Activated CD8-positive, alpha-beta T cell treated with anti-CD3 and anti-CD28 coated beads, Interleukin-2, amount 10 ng/mL, durations not matched to agents 7 days and 5 days (primary cell): ENCODE measurements at regions not wholly inside any gene's neighbourhood (a gene's known extent, or its start where the extent isn't known, plus 50 kb on each side); places are given as distances from the start of the nearest gene placed in this dataset.

ENCODE experiments used
- ATAC-seq: fragments of 150-1000 bp; cut with Tn5 transposase; one replicate; pipeline ENCODE4 v1.10.0; 2021; ENCODE audit warnings: moderate library complexity
- CTCF ChIA-PET: fragments of 350-600 bp; sonication (Branson Sonifier 250); formaldehyde crosslinking; loops from one replicate; lab custom pipeline; 2021; ENCODE audit warnings: antibody characterized with exemption; lab: Charles Lee
- POLR2A ChIA-PET: fragments of 350-600 bp; sonication (Branson Sonifier 250); formaldehyde crosslinking; loops from one replicate; lab custom pipeline; 2021; ENCODE audit warnings: antibody characterized with exemption; lab: Charles Lee
- DNase-seq: peaks from one replicate; pipeline ENCODE4 v3.0.0-alpha.2; 2020
- H3K27ac Mint-ChIP-seq: one replicate; pipeline ENCODE4 v1.8.0; 2021; ENCODE audit warnings: mild to moderate bottlenecking, mixed read lengths
- H3K27me3 Mint-ChIP-seq: one replicate; pipeline ENCODE4 v1.8.0; 2021; ENCODE audit warnings: low read depth, mixed read lengths
- H3K36me3 Mint-ChIP-seq: one replicate; pipeline ENCODE4 v1.8.0; 2021; ENCODE audit warnings: low read depth, mixed read lengths
- H3K4me1 Mint-ChIP-seq: one replicate; pipeline ENCODE4 v1.8.0; 2021; ENCODE audit warnings: low read depth, mixed read lengths
- H3K4me3 Mint-ChIP-seq: one replicate; pipeline ENCODE4 v1.8.0; 2021; ENCODE audit warnings: mild to moderate bottlenecking, mixed read lengths
- H3K9me3 Mint-ChIP-seq: one replicate; pipeline ENCODE4 v1.8.0; 2022; ENCODE audit warnings: mixed read lengths; ENCODE audit not compliant: insufficient read depth

DNA sequence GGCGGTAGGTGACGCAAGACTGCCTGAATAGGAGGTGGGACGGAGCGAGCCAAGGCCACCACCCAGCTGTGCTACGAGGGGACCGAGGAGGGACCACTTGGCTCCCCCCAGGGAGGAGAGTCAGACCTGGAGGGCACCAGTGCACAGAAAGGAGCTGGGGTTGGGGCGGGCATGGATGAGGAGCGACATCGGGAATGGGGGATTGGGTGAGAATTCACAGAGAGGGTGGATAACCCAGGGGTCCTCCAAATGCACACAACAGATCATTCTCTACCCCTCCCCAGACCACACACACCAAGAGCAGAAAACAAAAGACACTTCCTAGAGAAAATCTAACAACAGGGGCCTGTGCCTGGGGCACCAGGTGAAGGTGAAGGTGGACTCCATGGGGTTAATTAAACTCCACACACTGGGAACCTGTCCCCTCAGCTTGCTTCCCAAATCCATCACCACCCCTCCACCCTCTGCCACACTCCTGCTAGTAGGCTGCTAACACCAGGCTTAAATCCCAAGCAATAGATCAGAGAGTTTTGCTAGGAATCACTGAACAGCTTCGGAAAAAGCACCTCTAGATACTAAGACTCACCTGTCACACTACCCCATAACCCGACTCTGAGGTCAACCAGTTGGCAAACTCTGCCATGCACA is 274.6 kb downstream of the EIPR1 start:
- no peak overlapping the region for H3K4me3 Mint-ChIP-seq
- ATAC-seq (no peak), DNase-seq (no peak)
- POLR2A ChIA-PET, result no interaction called here
- H3K36me3 Mint-ChIP-seq, result no peaks in the 10 kb centered on the region
- H3K4me1 Mint-ChIP-seq, result peaks cover 4% of the 10 kb centered on the region
- CTCF ChIA-PET, result no interaction called here
- peaks cover 8% of the 10 kb centered on the region for H3K27me3 Mint-ChIP-seq
- H3K27ac Mint-ChIP-seq, result no peak overlapping the region
- no peaks in the 10 kb centered on the region for H3K9me3 Mint-ChIP-seq

DNA sequence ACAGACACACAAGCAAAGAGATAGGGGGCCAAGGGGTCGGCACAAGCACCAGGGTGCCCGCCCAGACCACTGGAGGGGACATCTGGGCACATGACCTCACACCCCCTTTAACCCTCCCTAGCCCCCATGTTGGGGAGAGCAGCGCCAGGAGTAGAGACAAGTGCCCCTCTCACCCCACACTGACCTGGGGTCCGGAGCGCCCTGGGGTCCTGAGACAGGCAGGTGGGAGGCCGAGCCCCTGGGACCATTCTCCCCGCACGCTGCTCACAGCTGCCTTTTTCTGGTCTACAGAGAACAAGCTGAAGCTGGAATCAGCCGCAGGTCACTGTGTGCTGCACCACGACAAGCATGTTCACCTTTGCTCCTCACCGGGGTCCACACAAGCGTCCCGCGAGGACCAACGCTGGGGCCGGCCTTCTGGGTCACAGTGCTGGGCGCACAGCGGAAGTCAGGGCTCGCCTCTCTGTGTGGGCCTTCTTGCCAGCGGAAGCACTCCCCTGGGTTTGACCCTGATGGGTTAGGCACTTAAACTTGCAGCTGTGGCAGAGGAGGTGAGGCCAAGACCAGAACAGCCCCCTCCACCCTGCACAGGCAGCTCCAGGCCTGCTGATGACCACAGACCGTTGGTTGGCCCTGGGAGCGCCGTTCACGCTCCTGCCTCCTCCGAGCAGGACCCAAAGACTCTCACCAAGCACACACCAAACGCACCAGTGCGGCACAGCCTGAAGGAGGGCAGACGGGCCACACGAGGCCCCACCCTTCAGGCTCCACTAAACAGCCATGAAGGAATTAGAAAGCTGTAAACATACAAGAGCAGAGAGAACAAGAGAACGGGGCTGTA is 275.3 kb downstream of the EIPR1 start:
- Mint-ChIP-seq H3K27me3 (peaks cover 8% of the 10 kb centered on the region), H3K27ac (no peak overlapping the region), H3K4me1 (peaks cover 4% of the 10 kb centered on the region), H3K36me3 (no peaks in the 10 kb centered on the region), H3K4me3 (no peak overlapping the region), H3K9me3 (no peaks in the 10 kb centered on the region)
- DNase-seq (no peak), ATAC-seq (no peak)
- ChIA-PET POLR2A (no interaction called here), CTCF (no interaction called here)

DNA sequence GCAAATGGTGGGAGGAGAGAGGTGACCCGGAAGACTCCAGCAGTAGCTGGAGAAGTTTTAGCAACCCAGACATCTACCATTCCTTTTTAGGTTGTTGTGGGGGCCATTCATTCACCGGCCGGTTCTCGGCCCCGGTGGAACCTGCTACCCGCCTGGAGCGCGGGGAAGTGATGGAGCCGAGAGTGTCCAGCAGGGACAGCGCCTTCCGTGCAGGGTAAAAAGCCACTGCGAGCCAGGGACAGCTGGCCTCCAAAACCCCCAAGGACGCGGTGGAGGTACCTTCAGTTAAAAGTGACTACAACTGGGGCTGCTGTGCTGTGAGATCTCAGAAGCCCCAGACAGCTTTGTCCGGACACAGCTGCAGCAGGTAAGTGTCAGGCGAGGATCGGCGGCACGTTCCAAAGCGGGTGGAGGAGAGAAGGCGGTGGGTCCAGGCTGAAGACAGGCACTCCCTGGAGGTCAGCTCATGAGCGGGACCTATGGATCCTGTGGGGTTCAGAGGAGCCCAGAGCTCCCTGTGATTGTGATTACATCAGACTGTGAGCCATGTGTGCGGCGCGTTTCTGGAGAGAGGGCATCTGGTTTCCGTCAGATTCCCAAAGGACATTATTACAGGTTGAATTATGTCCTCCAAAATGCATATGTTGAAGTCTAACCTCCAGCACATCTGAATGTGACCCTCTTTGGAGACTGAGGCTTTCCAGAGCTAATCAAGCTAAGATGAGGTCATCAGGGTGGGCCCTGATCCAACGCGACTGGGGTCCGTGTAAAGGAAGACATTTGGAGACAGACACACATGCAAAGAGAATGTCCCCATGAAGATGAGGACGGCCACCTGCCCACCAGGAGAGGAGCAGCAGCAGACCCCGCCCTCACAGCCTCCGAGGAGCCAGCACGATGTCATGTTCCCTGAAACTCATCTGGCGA is 276.3 kb downstream of the EIPR1 start:
- POLR2A ChIA-PET, result no interaction called here
- CTCF ChIA-PET, result no interaction called here
- H3K27ac Mint-ChIP-seq, result no peak overlapping the region

DNA sequence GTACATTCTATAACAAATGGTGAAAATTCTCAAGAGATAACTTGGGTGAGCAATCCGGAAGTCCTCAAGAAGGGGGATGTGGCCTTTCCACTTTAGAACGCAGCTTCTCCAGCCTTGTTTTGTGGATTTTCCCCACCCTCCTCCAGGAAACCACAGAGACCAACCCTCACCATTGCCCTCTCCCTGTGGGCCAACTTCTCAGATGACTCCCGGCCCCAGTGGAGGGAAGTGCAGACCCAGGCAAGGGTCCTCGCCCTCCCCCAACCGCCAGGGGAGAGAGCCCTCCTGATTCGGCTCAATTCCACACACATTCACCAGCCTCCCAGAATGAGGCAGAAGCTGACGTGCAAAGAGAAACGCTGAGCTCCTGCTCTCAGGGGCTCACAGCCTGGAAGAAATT is 277.2 kb downstream of the EIPR1 start:
- DNase-seq, result no peak
- H3K36me3 Mint-ChIP-seq, result no peaks in the 10 kb centered on the region
- no peaks in the 10 kb centered on the region for H3K9me3 Mint-ChIP-seq
- CTCF ChIA-PET, result no interaction called here
- no peak overlapping the region for H3K4me3 Mint-ChIP-seq
- POLR2A ChIA-PET, result no interaction called here
- no peak overlapping the region for H3K27ac Mint-ChIP-seq
- peaks cover 8% of the 10 kb centered on the region for H3K27me3 Mint-ChIP-seq
- H3K4me1 Mint-ChIP-seq, result peaks cover 4% of the 10 kb centered on the region
- ATAC-seq, result no peak

More for the DNA sequence above, 276.3 kb downstream of the EIPR1 start:
- ATAC-seq, result no peak
- Mint-ChIP-seq H3K36me3 (no peaks in the 10 kb centered on the region), H3K27me3 (peaks cover 8% of the 10 kb centered on the region), H3K4me3 (no peak overlapping the region), H3K9me3 (no peaks in the 10 kb centered on the region), H3K4me1 (peaks cover 4% of the 10 kb centered on the region)
- no peak for DNase-seq

DNA sequence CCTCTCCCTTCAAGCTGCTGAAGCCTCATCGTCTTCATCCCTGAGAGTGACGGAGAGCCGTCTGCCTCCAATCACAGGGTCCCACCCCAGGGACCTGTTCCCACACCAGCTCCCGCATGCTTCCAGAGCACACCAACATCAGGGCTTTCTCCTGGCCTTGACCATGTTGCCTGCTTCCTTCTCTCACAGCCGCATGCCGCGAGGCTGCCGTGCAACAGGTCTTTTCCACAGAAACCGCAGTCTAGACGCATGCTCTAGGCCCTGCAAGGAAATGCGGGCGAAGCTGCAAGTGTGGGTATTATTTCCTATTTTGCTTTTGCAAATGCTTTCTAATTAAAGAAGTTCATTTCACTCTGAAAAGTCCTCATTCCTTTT is 277.8 kb downstream of the EIPR1 start:
- Mint-ChIP-seq H3K27ac (no peak overlapping the region), H3K4me3 (no peak overlapping the region), H3K36me3 (no peaks in the 10 kb centered on the region), H3K27me3 (peaks cover 8% of the 10 kb centered on the region), H3K4me1 (peaks cover 4% of the 10 kb centered on the region), H3K9me3 (no peaks in the 10 kb centered on the region)
- DNase-seq (no peak), ATAC-seq (no peak)
- CTCF ChIA-PET, result no interaction called here
- POLR2A ChIA-PET, result no interaction called here

DNA sequence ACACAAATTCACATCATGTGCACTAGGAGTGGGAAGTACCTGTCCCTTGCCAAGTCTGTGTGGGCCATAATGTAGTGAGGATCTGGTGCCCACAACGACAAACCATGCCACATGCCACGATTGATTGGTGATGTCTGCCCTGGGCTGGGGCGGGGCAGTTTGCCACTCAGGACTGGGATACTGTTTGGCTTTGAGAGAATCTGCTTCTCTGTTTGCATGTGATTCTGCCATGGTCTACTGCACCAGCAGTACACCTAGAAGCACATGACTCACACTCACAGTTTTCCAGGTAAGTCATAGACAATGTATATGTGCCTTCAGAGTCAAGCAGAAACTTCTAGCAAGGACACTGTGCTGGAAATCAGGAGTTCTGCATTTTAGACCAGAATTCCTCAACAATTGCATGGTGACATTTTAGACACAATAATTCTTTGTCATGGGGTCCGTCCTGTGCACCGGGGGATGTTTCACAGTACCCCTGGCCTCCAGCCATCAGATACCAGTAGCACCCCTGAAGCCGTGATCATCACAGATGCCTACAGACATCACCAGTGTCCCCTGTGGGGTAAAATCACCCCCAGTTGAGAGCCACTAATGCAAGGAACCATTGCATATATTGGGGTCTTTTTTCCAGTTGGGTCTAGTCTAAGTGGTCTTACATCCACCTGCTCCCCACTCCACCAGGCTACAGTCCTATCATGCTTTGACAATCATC is 278.3 kb downstream of the EIPR1 start:
- CTCF ChIA-PET, result no interaction called here
- Mint-ChIP-seq H3K4me3 (no peak overlapping the region), H3K4me1 (peaks cover 4% of the 10 kb centered on the region), H3K27ac (no peak overlapping the region), H3K9me3 (no peaks in the 10 kb centered on the region), H3K36me3 (no peaks in the 10 kb centered on the region), H3K27me3 (peaks cover 9% of the 10 kb centered on the region)
- no peak for ATAC-seq
- DNase-seq, result no peak
- POLR2A ChIA-PET, result no interaction called here

DNA sequence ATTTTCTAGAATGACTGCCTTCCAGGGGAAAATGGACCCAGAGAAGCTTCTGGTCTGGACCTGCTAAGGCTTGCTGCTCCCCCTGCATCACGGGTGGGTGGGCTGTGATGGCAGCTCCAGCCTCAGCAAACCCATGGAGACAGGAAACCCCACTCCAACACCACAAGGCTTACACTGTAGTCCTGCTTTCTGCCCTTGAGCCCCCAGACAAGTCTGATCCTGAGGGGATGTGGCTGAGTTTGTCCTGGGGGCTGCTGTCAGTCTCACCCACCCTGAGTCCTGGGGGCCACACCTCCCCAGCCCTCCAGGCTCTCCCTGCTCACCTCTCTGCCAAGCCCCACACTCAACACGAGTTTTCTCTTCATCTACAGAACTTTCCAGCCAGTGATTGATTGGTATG is 279.4 kb downstream of the EIPR1 start:
- no peaks in the 10 kb centered on the region for H3K36me3 Mint-ChIP-seq
- H3K27ac Mint-ChIP-seq, result no peak overlapping the region
- DNase-seq (no peak), ATAC-seq (no peak)
- no peak overlapping the region for H3K4me3 Mint-ChIP-seq
- ChIA-PET CTCF (no interaction called here), POLR2A (no interaction called here)
- H3K4me1 Mint-ChIP-seq, result peaks cover 4% of the 10 kb centered on the region
- H3K9me3 Mint-ChIP-seq, result no peaks in the 10 kb centered on the region
- H3K27me3 Mint-ChIP-seq, result peaks cover 6% of the 10 kb centered on the region

GRCh38 chr2:3097804-3098203 is 279.8 kb downstream of the EIPR1 start:
- H3K4me3 Mint-ChIP-seq, result no peak overlapping the region
- H3K27ac Mint-ChIP-seq, result no peak overlapping the region
- no peaks in the 10 kb centered on the region for H3K36me3 Mint-ChIP-seq
- ATAC-seq (no peak), DNase-seq (no peak)
- peaks cover 4% of the 10 kb centered on the region for H3K4me1 Mint-ChIP-seq
- POLR2A ChIA-PET, result no interaction called here
- CTCF ChIA-PET, result no interaction called here
- H3K9me3 Mint-ChIP-seq, result no peaks in the 10 kb centered on the region
- H3K27me3 Mint-ChIP-seq, result peaks cover 5% of the 10 kb centered on the region

DNA sequence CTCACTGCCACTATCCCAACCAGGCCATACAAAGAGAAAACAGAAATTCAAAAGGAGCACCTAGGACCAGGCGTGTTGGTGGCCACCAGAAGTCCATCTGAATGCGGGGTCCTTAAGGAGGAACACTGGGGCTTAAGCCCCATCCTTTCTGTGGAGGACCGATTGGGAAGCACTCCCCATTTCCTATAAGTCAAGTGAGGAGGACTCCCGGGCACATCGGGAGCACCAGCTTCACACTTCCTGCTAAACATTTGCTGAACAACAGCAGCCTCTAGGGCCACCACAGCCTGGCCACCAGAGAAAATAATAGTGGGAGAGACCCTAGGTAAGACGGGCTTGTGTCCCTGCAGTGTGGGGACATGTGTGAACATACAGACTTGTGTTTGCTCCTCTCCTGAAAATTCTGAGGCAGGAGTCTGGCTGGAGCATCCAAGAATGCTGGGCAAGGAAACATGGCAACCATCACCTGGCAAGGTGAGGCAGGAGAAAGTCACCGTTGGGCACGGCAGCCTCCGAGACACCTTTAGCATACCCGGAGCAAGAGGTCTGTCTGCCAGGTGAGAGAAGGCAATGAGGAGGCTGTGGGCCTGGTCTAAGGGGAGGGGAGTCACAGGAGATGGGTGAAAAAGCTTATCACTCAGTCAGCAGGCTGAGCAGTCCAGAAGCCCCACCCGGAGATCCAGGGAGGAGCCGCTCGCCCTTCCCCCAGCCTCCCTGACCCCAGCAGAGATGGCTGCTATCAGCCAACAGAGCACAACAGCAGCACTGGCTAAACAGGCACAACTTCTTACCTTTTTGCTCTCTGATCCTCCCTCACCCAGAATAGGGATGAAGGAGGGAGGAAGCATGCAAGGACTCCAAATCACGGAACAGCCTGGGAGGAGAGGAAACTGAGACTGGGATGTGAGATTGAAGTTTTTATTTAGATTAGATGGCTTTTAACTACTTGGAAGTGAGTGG is 282.3 kb downstream of the EIPR1 start:
- no peaks in the 10 kb centered on the region for H3K36me3 Mint-ChIP-seq
- H3K4me3 Mint-ChIP-seq, result no peak overlapping the region
- POLR2A ChIA-PET, result no interaction called here
- H3K4me1 Mint-ChIP-seq, result peaks cover 4% of the 10 kb centered on the region
- ATAC-seq (no peak), DNase-seq (no peak)
- no peaks in the 10 kb centered on the region for H3K9me3 Mint-ChIP-seq
- CTCF ChIA-PET, result no interaction called here
- H3K27ac Mint-ChIP-seq, result no peak overlapping the region
- H3K27me3 Mint-ChIP-seq, result peaks cover 14% of the 10 kb centered on the region

DNA sequence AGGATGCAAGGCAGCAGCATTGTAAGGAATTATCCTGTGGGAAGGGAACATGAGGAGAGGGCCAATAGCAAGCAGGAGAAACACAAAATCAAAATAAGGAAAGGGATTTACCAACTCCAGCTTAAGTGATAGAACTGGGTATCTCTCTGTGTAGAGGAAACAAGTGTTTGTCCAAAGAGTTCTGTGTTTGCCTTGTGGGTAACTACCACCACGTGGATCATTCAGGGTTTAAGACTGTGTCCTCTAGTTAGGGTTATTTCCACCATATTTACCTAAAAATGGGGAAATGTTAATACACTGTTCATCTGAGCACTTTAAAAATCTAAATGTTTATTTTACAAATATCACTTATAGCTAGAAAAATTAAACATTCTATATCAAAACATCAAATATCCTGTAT is 283.3 kb downstream of the EIPR1 start:
- ChIA-PET POLR2A (no interaction called here), CTCF (no interaction called here)
- H3K27ac Mint-ChIP-seq, result no peak overlapping the region
- no peaks in the 10 kb centered on the region for H3K9me3 Mint-ChIP-seq
- no peak for DNase-seq
- peaks cover 16% of the 10 kb centered on the region for H3K27me3 Mint-ChIP-seq
- H3K36me3 Mint-ChIP-seq, result no peaks in the 10 kb centered on the region
- no peak for ATAC-seq
- no peak overlapping the region for H3K4me3 Mint-ChIP-seq
- H3K4me1 Mint-ChIP-seq, result peaks cover 2% of the 10 kb centered on the region

- ChIA-PET POLR2A (no interaction called here), CTCF (no interaction called here)
- Mint-ChIP-seq H3K27me3 (peaks cover 16% of the 10 kb centered on the region), H3K4me1 (peaks cover 2% of the 10 kb centered on the region), H3K27ac (no peak overlapping the region), H3K36me3 (no peaks in the 10 kb centered on the region), H3K4me3 (no peak overlapping the region), H3K9me3 (no peaks in the 10 kb centered on the region)
- ATAC-seq (no peak), DNase-seq (no peak)
Measured at GRCh38 chr2:3091696-3092095, 285.9 kb downstream of the EIPR1 start.
